ENCODE measurements at regions not wholly inside any gene's neighbourhood (a gene's known extent, or its start where the extent isn't known, plus 50 kb on each side); places are given as distances from the start of the nearest gene placed in this dataset.
"Not testable (repeated sequence)": the region's sequence is repeated elsewhere in the genome, so short reads cannot be mapped to it uniquely, and the experiment has no call there.

DNA sequence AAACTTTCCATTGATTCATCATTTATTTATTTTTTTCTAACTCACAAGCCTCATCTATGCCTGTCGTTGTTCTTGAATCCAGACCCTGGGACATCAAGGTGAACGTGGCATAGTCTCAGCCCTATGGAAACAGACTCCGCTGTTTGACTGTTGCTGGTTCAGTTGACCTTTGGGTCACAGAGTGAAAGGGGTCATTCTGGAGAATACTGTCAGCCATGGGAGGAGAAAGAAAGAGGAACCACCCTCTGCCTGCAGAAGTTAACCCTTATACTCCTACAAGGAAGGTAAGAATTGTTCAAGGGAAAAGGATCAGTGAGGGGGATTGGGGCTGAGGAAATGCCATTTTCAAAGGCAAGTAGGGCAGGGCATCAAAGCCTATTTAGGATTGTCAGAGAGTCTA lies 387.6 kb upstream of the MAF start:
- TF ChIP-seq, protein P1, sequence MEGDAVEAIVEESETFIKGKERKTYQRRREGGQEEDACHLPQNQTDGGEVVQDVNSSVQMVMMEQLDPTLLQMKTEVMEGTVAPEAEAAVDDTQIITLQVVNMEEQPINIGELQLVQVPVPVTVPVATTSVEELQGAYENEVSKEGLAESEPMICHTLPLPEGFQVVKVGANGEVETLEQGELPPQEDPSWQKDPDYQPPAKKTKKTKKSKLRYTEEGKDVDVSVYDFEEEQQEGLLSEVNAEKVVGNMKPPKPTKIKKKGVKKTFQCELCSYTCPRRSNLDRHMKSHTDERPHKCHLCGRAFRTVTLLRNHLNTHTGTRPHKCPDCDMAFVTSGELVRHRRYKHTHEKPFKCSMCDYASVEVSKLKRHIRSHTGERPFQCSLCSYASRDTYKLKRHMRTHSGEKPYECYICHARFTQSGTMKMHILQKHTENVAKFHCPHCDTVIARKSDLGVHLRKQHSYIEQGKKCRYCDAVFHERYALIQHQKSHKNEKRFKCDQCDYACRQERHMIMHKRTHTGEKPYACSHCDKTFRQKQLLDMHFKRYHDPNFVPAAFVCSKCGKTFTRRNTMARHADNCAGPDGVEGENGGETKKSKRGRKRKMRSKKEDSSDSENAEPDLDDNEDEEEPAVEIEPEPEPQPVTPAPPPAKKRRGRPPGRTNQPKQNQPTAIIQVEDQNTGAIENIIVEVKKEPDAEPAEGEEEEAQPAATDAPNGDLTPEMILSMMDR (IDR thresholded peaks at IDR 0.05) = no peak
- Histone ChIP-seq H3K9me3 (ENCODE audit: control insufficient read depth, insufficient read depth, low read length) (no peaks in the 10 kb centered on the region), H3K36me3 (ENCODE audit: control insufficient read depth, insufficient read depth, low read length) (no peaks in the 10 kb centered on the region), H3K4me3 (ENCODE audit: low read length) (no peak overlapping the region), H3K27me3 (ENCODE audit: control insufficient read depth, insufficient read depth, low read length) (no peaks in the 10 kb centered on the region), H3K4me1 (ENCODE audit: control insufficient read depth, insufficient read depth, low read length) (no peaks in the 10 kb centered on the region), H3K27ac (ENCODE audit: low read length) (no peak overlapping the region)
- intact Hi-C loops (cut with micrococcal nuclease) = no loop called here
- H3K4me3 Mint-ChIP-seq = no peak overlapping the region
- H3K27me3 Mint-ChIP-seq (ENCODE audit: low read depth in 2 of 2) = no peaks in the 10 kb centered on the region
- no peaks in the 10 kb centered on the region for H3K4me1 Mint-ChIP-seq
- no peak for ATAC-seq
- H3K36me3 Mint-ChIP-seq = no peaks in the 10 kb centered on the region
- H3K27ac Mint-ChIP-seq = no peak overlapping the region
- WGBS (ENCODE audit: insufficient coverage) = 87% methylated on average over 3 of the region's 3 CpGs
- no peaks in the 10 kb centered on the region for H3K9me3 Mint-ChIP-seq
- DNase-seq = no peak

DNA sequence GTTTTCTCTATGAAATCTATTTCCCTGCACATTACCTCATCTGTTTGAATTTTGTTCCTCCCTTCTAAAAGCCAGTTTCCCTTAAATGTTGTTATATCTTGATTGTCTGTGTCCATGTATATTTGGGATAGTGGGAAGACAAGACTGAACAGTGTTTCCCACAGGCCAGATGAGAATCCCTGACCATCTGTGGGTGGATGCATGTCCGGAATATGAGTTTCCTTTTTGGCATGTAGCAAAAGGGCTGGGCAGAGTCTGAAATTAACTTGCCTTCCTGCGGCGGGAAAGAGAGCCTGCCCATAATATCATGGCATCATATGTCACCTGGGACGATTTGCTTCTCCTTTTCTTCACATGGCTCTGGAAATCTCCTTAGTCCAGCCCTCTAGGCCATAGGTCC lies 385.8 kb upstream of the MAF start:
- Mint-ChIP-seq H3K27ac (no peak overlapping the region), H3K4me3 (no peak overlapping the region), H3K36me3 (no peaks in the 10 kb centered on the region), H3K9me3 (no peaks in the 10 kb centered on the region), H3K4me1 (no peaks in the 10 kb centered on the region), H3K27me3 (ENCODE audit: low read depth in 2 of 2) (no peaks in the 10 kb centered on the region)
- Histone ChIP-seq H3K4me1 (ENCODE audit: control insufficient read depth, insufficient read depth, low read length) (no peaks in the 10 kb centered on the region), H3K4me3 (ENCODE audit: low read length) (no peak overlapping the region), H3K27ac (ENCODE audit: low read length) (no peak overlapping the region), H3K9me3 (ENCODE audit: control insufficient read depth, insufficient read depth, low read length) (no peaks in the 10 kb centered on the region), H3K36me3 (ENCODE audit: control insufficient read depth, insufficient read depth, low read length) (no peaks in the 10 kb centered on the region), H3K27me3 (ENCODE audit: control insufficient read depth, insufficient read depth, low read length) (no peaks in the 10 kb centered on the region)
- ATAC-seq (no peak), DNase-seq (no peak)
- TF ChIP-seq, protein P1 (IDR thresholded peaks at IDR 0.05) = no peak
- 92% methylated on average over 4 of the region's 4 CpGs for WGBS (ENCODE audit: insufficient coverage)
- intact Hi-C loops (cut with micrococcal nuclease) = no loop called here

DNA sequence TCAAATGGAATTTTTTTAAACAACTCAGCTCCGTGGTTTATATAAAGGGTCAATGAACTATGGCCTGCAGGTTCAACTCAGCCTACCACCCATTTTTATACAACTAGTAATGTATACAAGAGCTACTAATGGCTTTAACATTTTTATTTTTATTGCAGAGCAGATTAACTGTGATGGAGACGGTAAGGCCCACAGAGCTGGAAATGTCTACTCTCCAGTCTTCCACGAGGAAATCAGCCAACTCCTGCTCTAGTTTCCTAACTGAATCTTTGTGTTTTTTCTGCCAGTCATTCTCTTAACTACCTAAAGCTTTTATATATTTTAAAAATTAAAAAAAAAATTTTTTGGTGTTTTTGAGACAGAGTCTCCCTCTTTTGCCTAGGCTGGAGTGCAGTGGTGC lies 385.1 kb upstream of the MAF start:
- ATAC-seq = no peak
- no peaks in the 10 kb centered on the region for H3K36me3 Mint-ChIP-seq
- Histone ChIP-seq H3K27me3 (ENCODE audit: control insufficient read depth, insufficient read depth, low read length) (no peaks in the 10 kb centered on the region), H3K36me3 (ENCODE audit: control insufficient read depth, insufficient read depth, low read length) (no peaks in the 10 kb centered on the region), H3K4me1 (ENCODE audit: control insufficient read depth, insufficient read depth, low read length) (no peaks in the 10 kb centered on the region), H3K27ac (ENCODE audit: low read length) (no peak overlapping the region), H3K4me3 (ENCODE audit: low read length) (no peak overlapping the region), H3K9me3 (ENCODE audit: control insufficient read depth, insufficient read depth, low read length) (no peaks in the 10 kb centered on the region)
- intact Hi-C loops (cut with micrococcal nuclease) = no loop called here
- no peak for DNase-seq
- H3K27ac Mint-ChIP-seq = no peak overlapping the region
- TF ChIP-seq, protein P1 (IDR thresholded peaks at IDR 0.05) = no peak
- H3K4me3 Mint-ChIP-seq = no peak overlapping the region
- no peaks in the 10 kb centered on the region for H3K9me3 Mint-ChIP-seq
- WGBS (ENCODE audit: insufficient coverage) = 100% methylated on average over 2 of the region's 3 CpGs
- no peaks in the 10 kb centered on the region for H3K4me1 Mint-ChIP-seq
- H3K27me3 Mint-ChIP-seq (ENCODE audit: low read depth in 2 of 2) = no peaks in the 10 kb centered on the region

DNA sequence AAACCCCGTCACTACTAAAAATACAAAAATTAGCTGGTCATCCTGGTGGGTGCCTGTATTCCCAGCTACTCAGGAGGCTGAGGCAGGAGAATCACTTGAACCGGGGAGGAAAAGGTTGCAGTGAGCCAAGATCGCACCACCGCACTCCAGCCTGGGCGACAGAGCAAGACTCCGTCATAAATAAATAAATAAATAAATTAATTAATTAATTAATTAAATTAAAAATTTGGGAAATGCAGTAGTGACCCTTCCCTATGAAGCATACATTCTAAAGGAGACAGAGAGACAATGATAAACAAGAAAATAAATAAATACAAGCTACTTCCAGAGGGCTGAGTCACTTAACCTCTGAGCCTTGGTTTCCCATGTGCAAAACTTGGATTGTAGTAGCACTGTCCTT lies 383.6 kb upstream of the MAF start:
- H3K36me3 ChIP-seq (ENCODE audit: control insufficient read depth, insufficient read depth, low read length); H3K27ac Mint-ChIP-seq; H3K27ac ChIP-seq (ENCODE audit: low read length); H3K27me3 Mint-ChIP-seq (ENCODE audit: low read depth in 2 of 2); H3K9me3 ChIP-seq (ENCODE audit: control insufficient read depth, insufficient read depth, low read length); intact Hi-C loops (cut with micrococcal nuclease); H3K9me3 Mint-ChIP-seq; DNase-seq; ATAC-seq; H3K4me1 ChIP-seq (ENCODE audit: control insufficient read depth, insufficient read depth, low read length); H3K4me1 Mint-ChIP-seq; H3K4me3 Mint-ChIP-seq; H3K4me3 ChIP-seq (ENCODE audit: low read length); H3K36me3 Mint-ChIP-seq; H3K27me3 ChIP-seq (ENCODE audit: control insufficient read depth, insufficient read depth, low read length): not testable (repeated sequence)
- WGBS (ENCODE audit: insufficient coverage) = 91% methylated on average over 2 of the region's 6 CpGs
